Colonic mucosa (tissue), 4 donors: ENCODE measurements at regions not wholly inside any gene's neighbourhood (a gene's known extent, or its start where the extent isn't known, plus 50 kb on each side); places are given as distances from the start of the nearest gene placed in this dataset.

Experiments used
- DNase-seq: peaks from one replicate; pipeline ENCODE4 v3.0.0-alpha.2; 2020
- H3K27ac ChIP-seq: fragments of 200-600 bp; one replicate; pipeline ENCODE4 v1.8.0; 2021
- H3K27me3 ChIP-seq: fragments of 200-600 bp; one replicate; pipeline ENCODE4 v1.8.0; 2021
- H3K36me3 ChIP-seq: fragments of 200-600 bp; one replicate; pipeline ENCODE4 v1.8.0; 2021
- H3K4me1 ChIP-seq: fragments of 200-600 bp; one replicate; pipeline ENCODE4 v1.8.0; 2021; ENCODE audit warnings: mild to moderate bottlenecking
- H3K4me3 ChIP-seq: fragments of 200-600 bp; one replicate; pipeline ENCODE4 v1.8.0; 2021
- H3K9ac ChIP-seq, 2 donors: one replicate each; pipeline ENCODE4 v1.7.0; 2013; ENCODE audit warnings: control low read depth in 2 of 2, low read depth in 2 of 2, low read length in 2 of 2
- H3K9me3 ChIP-seq: fragments of 200-600 bp; one replicate; pipeline ENCODE4 v1.8.0; 2021
- CTCF ChIP-seq: fragments of 200-600 bp; IDR thresholded peaks from one replicate; pipeline ENCODE4 v1.8.0; 2022; ENCODE audit warnings: antibody characterized with exemption, mild to moderate bottlenecking
- intact Hi-C: fragments of 100-400 bp; cut with DNase I; formaldehyde crosslinking; loops from one replicate; pipeline ENCODE4 v1.14.1; 2022
- donor health status: healthy.
- donor health status: DM: no; HTN: no; CAD: no.
- donor health status: DM: no; HTN: no; CAD: no.

GRCh38 chr18:11380968-11381367 lies 228.4 kb upstream of the SLC35G4 start:
- intact Hi-C loops, result no loop called here
- TF ChIP-seq CTCF, result no peak
- DNase-seq, result no peak
- H3K4me3 ChIP-seq, result no peak overlapping the region
- H3K36me3 ChIP-seq, result no peaks in the 10 kb centered on the region
- no peaks in the 10 kb centered on the region for H3K4me1 ChIP-seq
- no peaks in the 10 kb centered on the region for H3K27me3 ChIP-seq
- no peak overlapping the region for H3K9ac ChIP-seq
- no peak overlapping the region for H3K27ac ChIP-seq
- no peaks in the 10 kb centered on the region for H3K9me3 ChIP-seq

DNA sequence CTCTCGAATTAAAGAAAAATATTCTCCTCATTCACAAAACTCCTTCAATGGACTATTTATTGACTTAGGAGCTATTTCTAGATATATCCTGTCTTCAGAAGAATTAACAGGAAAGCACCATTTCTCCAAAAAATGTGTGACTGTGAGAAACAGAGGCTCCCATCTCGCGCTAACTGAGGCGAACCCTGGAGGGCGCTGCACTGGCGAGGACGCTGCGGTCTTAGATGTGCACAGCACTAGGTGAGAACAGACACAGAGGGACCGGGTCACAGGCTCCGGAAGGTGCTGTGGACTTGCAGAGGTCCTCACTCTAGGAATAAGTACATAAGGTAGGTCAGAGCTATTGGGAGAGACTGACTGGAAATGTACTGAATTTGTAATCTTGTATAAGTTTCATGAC lies 229.7 kb upstream of the SLC35G4 start:
- DNase-seq, result no peak
- intact Hi-C loops, result no loop called here
- H3K9me3 ChIP-seq, result no peaks in the 10 kb centered on the region

DNA sequence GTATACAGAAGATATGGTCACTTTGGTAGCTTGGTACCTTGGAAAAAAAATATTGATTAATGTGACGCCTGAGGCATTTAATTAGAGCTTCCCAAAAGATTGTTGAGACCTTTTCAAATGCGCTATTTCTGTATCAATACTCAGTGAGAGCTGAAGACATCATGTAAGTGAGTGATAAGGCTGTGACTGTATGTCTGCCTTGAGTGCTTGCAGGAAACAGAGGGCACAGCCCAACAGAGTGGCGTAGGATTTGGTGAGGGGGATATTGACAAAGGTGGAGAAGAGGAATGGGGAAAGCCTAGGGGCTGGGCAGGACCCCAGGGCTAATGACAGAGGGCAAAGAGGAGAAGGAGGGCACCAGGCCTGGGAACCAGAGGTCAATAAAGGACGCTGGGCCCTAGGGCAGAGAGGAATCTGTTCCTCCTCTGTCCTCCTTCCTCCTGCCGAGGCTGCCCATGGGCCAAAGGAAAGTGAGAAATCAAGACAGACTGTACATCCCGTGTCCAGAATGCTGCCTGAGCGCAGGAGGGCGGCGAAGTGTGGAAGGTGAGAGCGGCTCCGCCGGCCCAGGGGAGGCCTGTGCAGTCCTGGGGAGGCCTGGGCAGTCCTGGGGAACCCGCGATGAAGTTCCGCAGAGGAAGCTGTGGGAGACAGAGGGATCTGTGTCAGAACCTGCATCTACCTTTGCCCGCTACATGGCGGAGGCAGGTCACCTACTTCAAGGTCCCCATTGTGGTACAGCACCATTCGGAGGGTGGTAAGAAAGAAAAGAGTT lies 228.6 kb upstream of the PIEZO2 start:
- intact Hi-C loops, result no loop called here
- H3K9ac ChIP-seq, result no peak overlapping the region
- no peak for TF ChIP-seq CTCF
- H3K4me1 ChIP-seq, result no peaks in the 10 kb centered on the region
- no peak overlapping the region for H3K4me3 ChIP-seq
- H3K27ac ChIP-seq, result no peak overlapping the region
- no peak for DNase-seq
- H3K36me3 ChIP-seq, result no peaks in the 10 kb centered on the region
- H3K27me3 ChIP-seq, result no peaks in the 10 kb centered on the region
- H3K9me3 ChIP-seq, result no peaks in the 10 kb centered on the region

More for the DNA sequence above, 229.7 kb upstream of the SLC35G4 start:
- no peak for TF ChIP-seq CTCF
- H3K4me1 ChIP-seq, result no peaks in the 10 kb centered on the region
- H3K4me3 ChIP-seq, result no peak overlapping the region
- no peaks in the 10 kb centered on the region for H3K27me3 ChIP-seq
- H3K36me3 ChIP-seq, result no peaks in the 10 kb centered on the region
- no peak overlapping the region for H3K27ac ChIP-seq
- H3K9ac ChIP-seq, result no peak overlapping the region

DNA sequence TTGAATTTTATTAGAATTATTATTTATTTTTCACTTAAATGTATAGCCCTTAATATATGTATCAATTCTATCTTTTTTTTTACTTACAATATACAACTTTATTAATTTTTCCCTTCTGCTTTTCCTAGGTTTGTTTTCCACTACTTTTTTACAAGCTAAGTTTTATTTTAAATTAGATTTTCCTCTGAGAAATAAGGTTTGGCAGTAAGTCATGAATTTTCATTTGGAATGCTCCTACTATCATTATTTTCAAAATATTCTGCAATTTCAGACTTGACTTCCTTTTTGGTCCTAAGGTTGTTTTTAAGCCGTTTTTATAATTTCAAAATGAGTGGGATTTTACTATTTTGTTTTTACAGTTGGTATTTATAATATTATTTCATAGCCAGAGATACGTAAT lies 222.8 kb upstream of the PIEZO2 start:
- no peak for TF ChIP-seq CTCF
- H3K27ac ChIP-seq, result no peak overlapping the region
- H3K36me3 ChIP-seq, result no peaks in the 10 kb centered on the region
- no peaks in the 10 kb centered on the region for H3K27me3 ChIP-seq
- H3K4me3 ChIP-seq, result no peak overlapping the region
- H3K9ac ChIP-seq, result no peak overlapping the region
- no peak for DNase-seq
- H3K9me3 ChIP-seq, result no peaks in the 10 kb centered on the region
- intact Hi-C loops, result no loop called here
- no peaks in the 10 kb centered on the region for H3K4me1 ChIP-seq

- Histone ChIP-seq H3K4me1 (no peaks in the 10 kb centered on the region), H3K9ac (no peak overlapping the region), H3K27me3 (no peaks in the 10 kb centered on the region), H3K9me3 (no peaks in the 10 kb centered on the region), H3K36me3 (no peaks in the 10 kb centered on the region), H3K27ac (no peak overlapping the region), H3K4me3 (no peak overlapping the region)
- intact Hi-C loops, result no loop called here
- TF ChIP-seq CTCF, result no peak
- no peak for DNase-seq
Observed at GRCh38 chr18:11369556-11369955, 220.2 kb upstream of the PIEZO2 start.
